Sigmoid colon (tissue), 6 donors: ENCODE measurements at regions not wholly inside any gene's neighbourhood (a gene's known extent, or its start where the extent isn't known, plus 50 kb on each side); places are given as distances from the start of the nearest gene placed in this dataset.

Experiments
- DNase-seq: peaks from one replicate; pipeline ENCODE4 v3.0.0-alpha.2; 2019
- H3K27ac ChIP-seq, 4 donors: fragments of 200-600 bp; sonication (generic); one replicate each; pipeline ENCODE4 v1.5.1; 2016 to 2019; ENCODE audit warnings: mild to moderate bottlenecking in 1 of 4
- H3K27me3 ChIP-seq, 3 donors: fragments of 200-600 bp; sonication (generic); one replicate each; pipeline ENCODE4 v1.5.1; 2019; ENCODE audit warnings: mild to moderate bottlenecking in 1 of 3
- H3K36me3 ChIP-seq, 4 donors: fragments of 200-600 bp; sonication (generic); one replicate each; pipeline ENCODE4 v1.5.1; 2016 to 2019
- H3K4me1 ChIP-seq, 4 donors: fragments of 200-600 bp; sonication (generic); one replicate each; pipeline ENCODE4 v1.5.1; 2017 to 2019
- H3K4me3 ChIP-seq, 4 donors: fragments of 200-600 bp; sonication (generic); one replicate each; pipeline ENCODE4 v1.5.1; 2017 to 2019; ENCODE audit warnings: mild to moderate bottlenecking in 2 of 4, moderate library complexity in 1 of 4
- H3K9me3 ChIP-seq, 4 donors: fragments of 200-600 bp in 3 of 4; sonication (generic) in 3 of 4; one replicate each; pipeline versions ENCODE4 v1.5.1 to v1.6.1; 2013 to 2019
- EP300 ChIP-seq, 4 donors: sonication (generic); formaldehyde crosslinking; IDR thresholded peaks; one replicate each; pipeline ENCODE4 v1.6.1; 2017; ENCODE audit warnings: antibody characterized with exemption in 4 of 4
- POLR2A ChIP-seq, 2 donors: fragments of 450-650 bp; IDR thresholded peaks; one replicate each; pipeline ENCODE4 v1.6.1; 2016; ENCODE audit warnings: antibody characterized with exemption in 2 of 2, mild to moderate bottlenecking in 2 of 2, moderate library complexity in 2 of 2
- POLR2AphosphoS5 ChIP-seq, 4 donors: sonication (generic); formaldehyde crosslinking; IDR thresholded peaks; one replicate each; pipeline ENCODE4 v1.6.1; 2017; ENCODE audit warnings: antibody characterized with exemption in 4 of 4
- WGBS, 2 donors: extraction: QIAGEN DNeasy Blood & Tissue Kit; methylation state at CpG; one replicate each; pipeline ENCODE4 v1.1.7; 2013; 5-methylcytosine and 5-hydroxymethylcytosine counted together
- intact Hi-C: fragments of 100-400 bp; cut with DNase I; formaldehyde crosslinking; loops from one replicate; pipeline ENCODE4 v1.15.1; 2023
- TF ChIP-seq, protein P1 (sequence below), 4 experiments: fragments of 450-650 bp in 3 of 4; fragments of 200-600 bp in 1 of 4; IDR thresholded peaks; one replicate each; pipeline ENCODE4 v1.5.1; 2016 to 2019; ENCODE audit warnings: antibody characterized with exemption in 4 of 4, mild to moderate bottlenecking in 3 of 4, moderate library complexity in 2 of 4
- donor health status: healthy with polysubstance abuse.
- donor health status: healthy.

DNA sequence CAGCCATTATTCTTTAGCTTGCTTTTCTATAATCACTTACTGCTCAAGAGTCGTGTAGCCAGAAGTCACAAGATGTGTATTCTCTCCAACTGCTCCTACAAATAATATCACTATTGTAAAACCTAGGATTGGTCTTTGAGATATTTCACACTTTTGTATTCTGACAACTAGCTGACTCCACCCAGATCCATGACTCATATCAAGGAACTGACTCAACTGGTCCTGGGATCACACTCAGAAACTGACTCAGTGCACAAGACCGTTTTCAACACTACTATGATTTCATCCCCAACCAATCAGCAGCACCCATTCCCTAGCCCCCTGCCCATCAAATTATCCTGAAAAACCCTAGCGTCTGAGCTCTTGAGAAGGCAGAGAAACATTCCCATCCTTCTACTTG lies 56.5 kb upstream of the ORC5 start:
- no peaks in the 10 kb centered on the region for H3K4me1 ChIP-seq
- DNase-seq = no peak
- H3K27ac ChIP-seq = no peak overlapping the region
- TF ChIP-seq, protein P1, sequence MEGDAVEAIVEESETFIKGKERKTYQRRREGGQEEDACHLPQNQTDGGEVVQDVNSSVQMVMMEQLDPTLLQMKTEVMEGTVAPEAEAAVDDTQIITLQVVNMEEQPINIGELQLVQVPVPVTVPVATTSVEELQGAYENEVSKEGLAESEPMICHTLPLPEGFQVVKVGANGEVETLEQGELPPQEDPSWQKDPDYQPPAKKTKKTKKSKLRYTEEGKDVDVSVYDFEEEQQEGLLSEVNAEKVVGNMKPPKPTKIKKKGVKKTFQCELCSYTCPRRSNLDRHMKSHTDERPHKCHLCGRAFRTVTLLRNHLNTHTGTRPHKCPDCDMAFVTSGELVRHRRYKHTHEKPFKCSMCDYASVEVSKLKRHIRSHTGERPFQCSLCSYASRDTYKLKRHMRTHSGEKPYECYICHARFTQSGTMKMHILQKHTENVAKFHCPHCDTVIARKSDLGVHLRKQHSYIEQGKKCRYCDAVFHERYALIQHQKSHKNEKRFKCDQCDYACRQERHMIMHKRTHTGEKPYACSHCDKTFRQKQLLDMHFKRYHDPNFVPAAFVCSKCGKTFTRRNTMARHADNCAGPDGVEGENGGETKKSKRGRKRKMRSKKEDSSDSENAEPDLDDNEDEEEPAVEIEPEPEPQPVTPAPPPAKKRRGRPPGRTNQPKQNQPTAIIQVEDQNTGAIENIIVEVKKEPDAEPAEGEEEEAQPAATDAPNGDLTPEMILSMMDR (IDR thresholded peaks at IDR 0.05) = no peak
- TF ChIP-seq POLR2A (IDR thresholded peaks at IDR 0.05) (no peak), EP300 (IDR thresholded peaks at IDR 0.05) (no peak), POLR2AphosphoS5 (IDR thresholded peaks at IDR 0.05) (no peak)
- intact Hi-C loops = no loop called here
- 65 to 78% methylated on average over 3 of the region's 3 CpGs for WGBS, 2 donors
- H3K27me3 ChIP-seq = no peaks in the 10 kb centered on the region
- H3K4me3 ChIP-seq = no peak overlapping the region
- no peaks in the 10 kb centered on the region for H3K36me3 ChIP-seq
- peaks cover 0 to 3% (median 0%) of the 10 kb centered on the region in 4 donors for H3K9me3 ChIP-seq

DNA sequence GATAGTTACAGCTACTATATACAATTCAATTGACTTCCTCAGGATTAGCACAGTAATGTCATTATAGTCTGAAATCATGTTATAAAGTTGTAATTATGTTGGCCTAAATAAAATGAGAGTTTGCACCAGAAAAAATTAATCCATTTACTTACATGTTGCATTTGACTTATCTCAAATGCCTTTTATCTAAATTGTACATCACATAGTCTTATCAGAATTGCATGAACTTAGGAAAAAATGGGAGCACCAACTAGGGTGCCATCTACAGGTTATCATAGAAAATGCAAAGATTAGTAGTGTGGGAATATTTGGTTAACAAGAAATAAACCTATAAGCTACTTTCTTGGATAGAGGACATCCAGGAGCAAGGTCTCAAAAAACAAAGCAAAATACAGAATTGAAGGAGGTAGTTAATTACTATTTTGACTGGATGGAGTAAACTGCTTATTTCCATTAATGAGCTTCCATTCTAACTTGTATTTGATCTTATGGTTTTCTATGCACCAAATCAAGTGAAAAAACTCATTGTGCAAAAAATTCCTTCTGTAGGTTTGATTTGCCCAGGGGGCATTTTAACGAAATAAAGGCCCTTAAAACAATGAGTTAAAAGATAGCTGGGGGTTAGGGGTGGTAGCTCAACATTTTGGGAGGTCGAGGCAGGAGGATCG lies 60.0 kb upstream of the ORC5 start:
- intact Hi-C loops = no loop called here
- TF ChIP-seq POLR2AphosphoS5 (IDR thresholded peaks at IDR 0.05) (no peak), EP300 (IDR thresholded peaks at IDR 0.05) (no peak), POLR2A (IDR thresholded peaks at IDR 0.05) (no peak)
- TF ChIP-seq, protein P1 (IDR thresholded peaks at IDR 0.05) = peak in 2 of 4 experiments; percentile 4 to 16
- Histone ChIP-seq H3K27ac (no peak overlapping the region), H3K4me1 (no peaks in the 10 kb centered on the region), H3K36me3 (no peaks in the 10 kb centered on the region), H3K4me3 (no peak overlapping the region), H3K27me3 (no peaks in the 10 kb centered on the region), H3K9me3 (peaks cover 0 to 2% (median 0%) of the 10 kb centered on the region in 4 donors)
- 52 to 60% methylated on average over 3 of the region's 3 CpGs for WGBS, 2 donors
- DNase-seq = no peak

DNA sequence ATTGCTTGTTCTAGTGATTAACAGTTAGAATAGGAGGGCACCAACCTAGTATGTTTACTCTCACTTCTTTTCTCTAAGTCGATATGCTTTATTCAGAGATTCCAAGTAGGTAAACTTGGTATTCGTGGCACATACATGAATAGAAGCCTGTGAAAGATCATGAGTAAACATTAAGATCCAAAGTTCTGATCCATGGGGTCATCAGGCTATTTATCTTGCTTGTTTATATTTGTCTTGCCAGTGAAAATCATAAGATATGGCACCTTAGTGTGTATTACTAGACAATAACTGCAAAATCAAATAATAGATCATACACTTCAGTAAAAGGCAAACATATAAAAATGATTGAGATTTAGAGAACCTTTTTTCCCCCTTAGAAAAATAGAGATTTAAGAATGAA lies 56.5 kb upstream of the LHFPL3 start:
- intact Hi-C loops = no loop called here
- 17 to 46% methylated on average over 2 of the region's 2 CpGs for WGBS, 2 donors

DNA sequence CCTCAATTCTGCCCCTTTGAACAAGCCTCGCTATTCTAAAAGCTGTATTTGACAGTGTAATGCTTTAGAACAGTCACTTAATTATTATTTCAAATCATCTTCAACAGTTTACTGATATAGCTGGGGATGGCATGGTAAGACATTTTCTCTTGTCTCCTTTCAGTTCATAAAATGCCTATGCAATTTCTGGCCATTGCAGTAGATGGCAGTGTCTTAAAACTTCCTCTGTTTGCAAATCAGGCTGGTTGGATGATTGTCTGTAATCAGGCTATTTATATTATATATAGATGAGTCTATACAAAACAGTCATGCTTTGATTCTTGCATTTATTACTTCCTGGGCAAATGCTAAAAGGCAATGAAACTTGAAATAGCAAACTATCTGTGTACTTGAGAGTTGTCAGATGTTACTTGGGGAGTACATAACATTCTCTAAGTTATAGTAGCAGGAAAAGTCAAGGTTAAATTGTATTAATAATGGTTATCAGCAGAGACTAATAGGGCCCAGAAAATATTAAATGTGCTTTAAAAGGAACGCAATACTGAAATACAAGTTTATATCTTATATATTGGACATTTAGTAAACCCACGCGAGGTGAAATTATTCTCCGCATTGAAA lies 55.5 kb upstream of the LHFPL3 start:
- no peak overlapping the region for H3K27ac ChIP-seq
- TF ChIP-seq, protein P1 (IDR thresholded peaks at IDR 0.05) = peak in 3 of 4 experiments; percentile 10 to 35 (median 27)
- no peak for TF ChIP-seq POLR2A (IDR thresholded peaks at IDR 0.05)
- no peak for TF ChIP-seq POLR2AphosphoS5 (IDR thresholded peaks at IDR 0.05)
- no peak for DNase-seq
- intact Hi-C loops = no loop called here
- no peaks in the 10 kb centered on the region for H3K36me3 ChIP-seq
- no peak overlapping the region for H3K4me3 ChIP-seq
- WGBS, 2 donors = 81 to 87% methylated on average over 5 of the region's 5 CpGs
- no peaks in the 10 kb centered on the region for H3K27me3 ChIP-seq
- H3K4me1 ChIP-seq = no peaks in the 10 kb centered on the region
- no peaks in the 10 kb centered on the region for H3K9me3 ChIP-seq

More for the DNA sequence above, 56.5 kb upstream of the LHFPL3 start:
- Histone ChIP-seq H3K4me1 (no peaks in the 10 kb centered on the region), H3K27me3 (no peaks in the 10 kb centered on the region), H3K4me3 (no peak overlapping the region), H3K36me3 (no peaks in the 10 kb centered on the region), H3K9me3 (no peaks in the 10 kb centered on the region), H3K27ac (no peak overlapping the region)
- DNase-seq = no peak
- TF ChIP-seq EP300 (IDR thresholded peaks at IDR 0.05) = no peak
- TF ChIP-seq, protein P1 (IDR thresholded peaks at IDR 0.05) = no peak
- no peak for TF ChIP-seq POLR2AphosphoS5 (IDR thresholded peaks at IDR 0.05)
- no peak for TF ChIP-seq POLR2A (IDR thresholded peaks at IDR 0.05)
